Stimulated activated naive CD8-positive, alpha-beta T cell treated with anti-CD3 and anti-CD28 coated beads, Interleukin-15, Interleukin-2, amounts not matched to agents 100 U/mL and 50 U/mL, for 24 hours (primary cell): ENCODE measurements at regions not wholly inside any gene's neighbourhood (a gene's known extent, or its start where the extent isn't known, plus 50 kb on each side); places are given as distances from the start of the nearest gene placed in this dataset.

Experiments used
- ATAC-seq: fragments of 150-1000 bp; cut with Tn5 transposase; one replicate; pipeline ENCODE4 v1.10.0; 2021
- DNase-seq: peaks from one replicate; pipeline ENCODE4 v3.0.0; 2021

- ATAC-seq (no peak), DNase-seq (no peak)
These were observed 253.3 kb downstream of the KCNS3 start for GRCh38 chr2:18131761-18132160.

- ATAC-seq, result no peak
- no peak for DNase-seq
These were observed 250.9 kb downstream of the KCNS3 start for GRCh38 chr2:18129348-18129747.

GRCh38 chr2:18125303-18125702, 246.8 kb downstream of the KCNS3 start:
- DNase-seq, result no peak
- ATAC-seq, result no peak

GRCh38 chr2:18124116-18124835, 245.8 kb downstream of the KCNS3 start:
- DNase-seq, result no peak
- ATAC-seq, result no peak

- ATAC-seq, result no peak
- no peak for DNase-seq
These were observed 245.1 kb downstream of the KCNS3 start for GRCh38 chr2:18123577-18123976.

GRCh38 chr2:18123211-18123570, 244.7 kb downstream of the KCNS3 start:
- DNase-seq (no peak), ATAC-seq (no peak)

- no peak for DNase-seq
- ATAC-seq, result no peak
These were observed 244.2 kb downstream of the KCNS3 start for GRCh38 chr2:18122544-18123210.

- no peak for ATAC-seq
- DNase-seq, result no peak
These were observed 241.4 kb downstream of the KCNS3 start for GRCh38 chr2:18119883-18120282.

DNA sequence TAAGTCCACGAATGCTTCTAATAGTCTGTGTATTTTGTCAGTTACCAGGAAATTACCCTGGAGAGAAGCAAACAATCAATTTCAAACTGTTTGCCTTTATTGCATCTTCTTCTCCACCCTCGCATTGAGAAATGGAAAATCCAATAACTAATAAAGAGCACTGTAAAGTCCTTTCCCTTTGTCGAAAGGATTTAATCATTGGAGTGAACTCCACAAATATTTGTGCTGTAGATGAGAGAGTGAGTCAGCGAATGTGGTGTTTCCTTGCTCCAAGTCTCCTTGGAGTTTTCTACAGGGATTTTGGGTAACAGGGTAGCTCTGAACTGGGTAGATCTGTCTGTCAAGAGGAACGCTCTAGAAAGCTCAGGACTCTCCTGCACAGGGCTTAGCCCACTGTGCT, 240.2 kb downstream of the KCNS3 start:
- DNase-seq (no peak), ATAC-seq (no peak)

GRCh38 chr2:18117592-18117991, 239.1 kb downstream of the KCNS3 start:
- DNase-seq, result no peak

GRCh38 chr2:18110222-18110621, 231.8 kb downstream of the KCNS3 start:
- ATAC-seq, result no peak

More at GRCh38 chr2:18117592-18117991, 239.1 kb downstream of the KCNS3 start:
- no peak for ATAC-seq

GRCh38 chr2:18106841-18107240, 228.4 kb downstream of the KCNS3 start:
- no peak for DNase-seq
- ATAC-seq, result no peak

More at GRCh38 chr2:18110222-18110621, 231.8 kb downstream of the KCNS3 start:
- no peak for DNase-seq

GRCh38 chr2:18105929-18106328, 227.5 kb downstream of the KCNS3 start:
- ATAC-seq (no peak), DNase-seq (no peak)

- DNase-seq (no peak), ATAC-seq (no peak)
These were observed 226.2 kb downstream of the KCNS3 start for GRCh38 chr2:18104595-18105224.

DNA sequence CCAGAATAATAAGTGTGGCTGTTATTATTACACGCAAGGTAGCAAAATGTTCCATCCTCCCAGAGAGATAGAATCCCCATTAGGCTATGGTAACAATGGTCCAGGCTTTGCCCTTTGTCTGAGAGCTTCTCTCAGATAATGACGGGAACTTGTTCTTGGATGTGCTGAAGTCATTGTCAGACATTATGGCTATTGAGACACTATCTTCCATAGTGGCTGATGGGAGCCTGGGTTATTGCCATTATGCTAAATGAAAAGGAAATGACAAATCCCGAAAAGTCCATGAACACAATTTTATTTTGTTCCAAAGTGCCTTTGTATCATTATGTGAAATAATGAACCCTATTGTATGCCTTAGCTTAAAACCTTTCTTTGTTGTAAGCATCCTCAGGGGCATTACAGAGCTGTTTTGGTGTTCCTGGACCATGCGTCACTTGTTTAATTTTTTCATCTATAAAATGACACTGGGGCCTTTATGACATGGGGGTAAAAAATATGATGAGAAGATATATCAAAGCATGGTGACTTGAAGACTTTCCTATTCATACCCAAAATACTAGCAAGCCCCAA, 218.5 kb downstream of the KCNS3 start:
- DNase-seq, result no peak
- ATAC-seq, result no peak

GRCh38 chr2:18094277-18094676, 215.8 kb downstream of the KCNS3 start:
- ATAC-seq (no peak), DNase-seq (no peak)

GRCh38 chr2:18093196-18093595, 214.7 kb downstream of the KCNS3 start:
- ATAC-seq (no peak), DNase-seq (no peak)

DNA sequence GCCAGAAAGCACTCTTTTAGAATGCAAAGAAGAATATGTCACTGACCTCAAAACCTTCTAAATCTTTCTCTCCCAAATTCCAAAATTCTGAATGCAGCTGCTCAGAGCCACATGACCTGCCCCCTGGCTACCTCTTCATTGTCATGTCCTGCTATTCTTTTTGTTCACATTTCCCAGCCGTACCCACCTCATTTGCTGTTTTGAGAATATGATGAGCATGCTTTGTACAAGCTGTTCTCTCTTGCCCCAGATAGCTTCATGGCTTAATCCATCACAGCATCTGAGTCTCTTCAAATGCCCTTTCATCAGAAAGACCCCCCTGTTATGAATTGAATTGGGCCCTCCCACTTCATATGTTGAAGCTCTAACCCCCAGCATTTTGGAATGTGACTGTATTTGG, 214.3 kb downstream of the KCNS3 start:
- no peak for DNase-seq
- ATAC-seq, result no peak

DNA sequence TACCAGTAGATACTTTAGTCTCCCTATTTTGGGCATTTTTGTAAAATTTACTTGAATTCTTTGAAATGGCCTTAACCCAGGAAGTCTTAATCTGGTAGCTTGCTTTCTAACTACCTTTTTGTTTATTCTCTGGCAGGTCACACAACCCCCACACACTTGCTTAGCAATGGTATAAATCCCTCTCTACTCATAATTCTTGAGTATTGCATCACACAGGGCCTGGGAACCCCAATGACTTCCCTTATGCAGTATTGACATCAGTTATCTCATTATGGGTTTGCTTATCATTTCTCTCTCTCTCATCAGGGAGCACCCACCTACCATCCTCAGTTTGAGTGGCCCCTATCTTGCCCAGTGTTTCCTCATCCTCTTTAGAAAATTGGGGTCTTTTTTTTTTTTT, 207.1 kb downstream of the KCNS3 start:
- no peak for ATAC-seq
- DNase-seq, result no peak

DNA sequence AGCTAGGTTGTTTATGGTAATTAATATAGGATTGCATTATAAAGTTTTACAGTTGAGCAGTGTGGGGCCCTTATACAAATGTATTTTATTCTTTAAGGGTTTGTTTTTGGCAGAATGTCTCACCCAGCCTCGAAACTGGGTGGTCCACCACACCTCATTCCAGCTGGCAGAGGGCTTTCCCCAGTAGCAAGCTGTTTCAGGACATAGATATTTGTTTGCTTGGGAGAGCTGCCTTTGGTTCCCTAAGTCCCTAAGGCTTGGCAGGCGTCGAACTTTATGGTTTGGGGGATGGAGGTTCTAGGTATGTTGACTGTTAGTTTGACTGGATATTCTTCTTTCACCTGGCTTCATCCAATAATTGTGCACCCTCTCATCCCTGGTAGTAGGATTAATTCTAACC, 205.9 kb downstream of the KCNS3 start:
- no peak for DNase-seq
- no peak for ATAC-seq

GRCh38 chr2:18083806-18084205, 205.3 kb downstream of the KCNS3 start:
- no peak for DNase-seq
- ATAC-seq, result no peak

- ATAC-seq (no peak), DNase-seq (no peak)
These were observed 199.7 kb downstream of the KCNS3 start for GRCh38 chr2:18078216-18078615.

DNA sequence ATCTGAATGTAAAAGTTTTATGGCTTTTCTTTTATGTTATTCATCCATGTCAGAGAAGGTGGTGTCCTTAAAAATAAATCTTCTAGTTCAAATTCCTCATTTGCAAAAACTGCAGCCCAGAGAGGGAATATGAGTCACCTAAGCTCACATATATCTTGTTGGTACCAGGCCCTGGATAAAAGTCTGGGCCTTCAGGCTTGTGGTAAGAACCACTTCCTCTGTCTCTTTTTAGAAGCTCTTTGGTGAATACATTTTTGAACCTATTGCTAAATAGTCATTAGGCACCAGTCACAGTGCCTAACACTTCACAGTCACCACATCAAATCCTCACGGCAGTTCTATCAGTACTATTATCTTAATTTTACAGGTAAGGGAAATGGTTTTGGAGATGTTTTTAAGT, 199.2 kb downstream of the KCNS3 start:
- no peak for ATAC-seq
- no peak for DNase-seq
